Fibroblast of lung (primary cell): ENCODE measurements at regions not wholly inside any gene's neighbourhood (a gene's known extent, or its start where the extent isn't known, plus 50 kb on each side); places are given as distances from the start of the nearest gene placed in this dataset.

Source experiments
- DNase-seq, 2 donors: peaks; one replicate each; pipeline versions ENCODE4 v3.0.0 to v3.0.0-alpha.2; 2010; ENCODE audit warnings: low read depth in 2 of 2
- H2AFZ ChIP-seq: 2 replicates; pipeline ENCODE4 v1.5.1; 2012; ENCODE audit warnings: low read length, control low read depth, inconsistent platforms
- H3K27ac ChIP-seq: 2 replicates; pipeline ENCODE4 v1.5.1; 2011; ENCODE audit warnings: low read length, control low read depth; ENCODE audit not compliant: insufficient read depth
- H3K27me3 ChIP-seq: 2 replicates; pipeline ENCODE4 v1.5.1; 2011; ENCODE audit warnings: mild to moderate bottlenecking, low read length; ENCODE audit not compliant: control insufficient read depth, insufficient read depth
- H3K36me3 ChIP-seq: 2 replicates; pipeline ENCODE4 v1.5.1; 2011; ENCODE audit warnings: low read length; ENCODE audit not compliant: control insufficient read depth, insufficient read depth
- H3K4me1 ChIP-seq: 2 replicates; pipeline ENCODE4 v1.5.1; 2011; ENCODE audit warnings: low read length; ENCODE audit not compliant: control insufficient read depth, insufficient read depth; ENCODE audit errors: extremely low read depth
- H3K4me2 ChIP-seq: 2 replicates; pipeline ENCODE4 v1.5.1; 2011; ENCODE audit warnings: low read length, control low read depth; ENCODE audit not compliant: insufficient read depth; ENCODE audit errors: extremely low read depth
- H3K4me3 ChIP-seq, 4 experiments: fragments of 200-600 bp in 1 of 4; sonication (generic) in 1 of 4; replicated peaks in 1 of 4; 2 replicates each; pipeline ENCODE4 v1.5.1; 2011 to 2016; ENCODE audit warnings: low read length in 4 of 4, low read depth in 3 of 4, mild to moderate bottlenecking in 3 of 4, control low read depth in 2 of 4, inconsistent platforms in 1 of 4, mixed read lengths in 1 of 4; ENCODE audit not compliant: insufficient read depth in 1 of 4; ENCODE audit errors: control extremely low read depth in 1 of 4
- H3K79me2 ChIP-seq: 2 replicates; pipeline ENCODE4 v1.5.1; 2012; ENCODE audit warnings: mild to moderate bottlenecking, low read length, inconsistent platforms; ENCODE audit not compliant: control insufficient read depth, insufficient read depth
- H3K9ac ChIP-seq: 2 replicates; pipeline ENCODE4 v1.5.1; 2011; ENCODE audit warnings: mild to moderate bottlenecking, low read length, control low read depth; ENCODE audit not compliant: insufficient read depth
- H3K9me3 ChIP-seq: 2 replicates; pipeline ENCODE4 v1.5.1; 2012; ENCODE audit warnings: low read depth, low read length; ENCODE audit not compliant: control insufficient read depth, insufficient read depth
- H4K20me1 ChIP-seq: 2 replicates; pipeline ENCODE4 v1.5.1; 2011; ENCODE audit warnings: low read length; ENCODE audit not compliant: control insufficient read depth, insufficient read depth; ENCODE audit errors: extremely low read depth
- CTCF ChIP-seq, 2 donors: IDR thresholded peaks in 1 of 2; conservative IDR thresholded peaks in 1 of 2; 1 replicate in 1 of 2; 2 replicates in 1 of 2; pipeline ENCODE4 v1.5.1; 2011 to 2012; ENCODE audit warnings: low read length in 2 of 2, control low read depth in 1 of 2, inconsistent platforms in 1 of 2, low read depth in 1 of 2, mild to moderate bottlenecking in 1 of 2
- EZH2 ChIP-seq: IDR thresholded peaks from 2 replicates; pipeline ENCODE4 v1.5.1; 2012; ENCODE audit warnings: low read length, control low read depth, mild to moderate bottlenecking; ENCODE audit errors: missing control alignments

- H3K27me3 ChIP-seq, result peaks cover 7% of the 10 kb centered on the region
- no peaks in the 10 kb centered on the region for H4K20me1 ChIP-seq
- no peak overlapping the region for H3K4me3 ChIP-seq
- H3K9me3 ChIP-seq, result no peaks in the 10 kb centered on the region
- no peaks in the 10 kb centered on the region for H3K36me3 ChIP-seq
- H2AFZ ChIP-seq, result no peak overlapping the region
- no peak for DNase-seq
- H3K4me2 ChIP-seq, result no peak overlapping the region
- TF ChIP-seq CTCF (conservative IDR thresholded peaks at IDR 0.05 in 1 of 2, IDR thresholded peaks at IDR 0.05 in 1 of 2; ENCODE audit: low read depth in 1 of 2, low read length in 2 of 2), result no peak
- H3K27ac ChIP-seq, result no peak overlapping the region
- H3K79me2 ChIP-seq, result no peaks in the 10 kb centered on the region
- H3K4me1 ChIP-seq, result no peaks in the 10 kb centered on the region
- H3K9ac ChIP-seq, result no peak overlapping the region
These were observed 86.0 kb downstream of the UBIAD1 start for GRCh38 chr1:11358984-11359383.

GRCh38 chr1:11362547-11363021 is 89.6 kb downstream of the UBIAD1 start:
- TF ChIP-seq CTCF (conservative IDR thresholded peaks at IDR 0.05 in 1 of 2, IDR thresholded peaks at IDR 0.05 in 1 of 2; ENCODE audit: low read depth in 1 of 2, low read length in 2 of 2) (no peak), EZH2 (no peak)
- DNase-seq, result no peak
- Histone ChIP-seq H3K9me3 (no peaks in the 10 kb centered on the region), H2AFZ (no peak overlapping the region), H3K9ac (no peak overlapping the region), H3K27me3 (no peaks in the 10 kb centered on the region), H4K20me1 (no peaks in the 10 kb centered on the region), H3K27ac (no peak overlapping the region), H3K4me1 (no peaks in the 10 kb centered on the region), H3K79me2 (no peaks in the 10 kb centered on the region), H3K4me3 (no peak overlapping the region), H3K36me3 (no peaks in the 10 kb centered on the region), H3K4me2 (peak overlapping the region; percentile 25)

GRCh38 chr1:11364170-11364569 is 91.2 kb downstream of the UBIAD1 start:
- Histone ChIP-seq H3K9ac (no peak overlapping the region), H3K36me3 (no peaks in the 10 kb centered on the region), H3K27ac (no peak overlapping the region), H4K20me1 (no peaks in the 10 kb centered on the region), H3K79me2 (no peaks in the 10 kb centered on the region), H3K4me3 (no peak overlapping the region), H3K4me2 (no peak overlapping the region), H3K27me3 (no peaks in the 10 kb centered on the region), H3K4me1 (no peaks in the 10 kb centered on the region), H3K9me3 (no peaks in the 10 kb centered on the region), H2AFZ (no peak overlapping the region)
- no peak for DNase-seq
- TF ChIP-seq EZH2 (no peak), CTCF (conservative IDR thresholded peaks at IDR 0.05 in 1 of 2, IDR thresholded peaks at IDR 0.05 in 1 of 2; ENCODE audit: low read depth in 1 of 2, low read length in 2 of 2) (no peak)
